NCI-H187 (cell line): ENCODE measurements at regions not wholly inside any gene's neighbourhood (a gene's known extent, or its start where the extent isn't known, plus 50 kb on each side); places are given as distances from the start of the nearest gene placed in this dataset.
"Not testable (repeated sequence)": the region's sequence is repeated elsewhere in the genome, so short reads cannot be mapped to it uniquely, and the experiment has no call there.

ENCODE experiments used
- DNase-seq, 2 experiments: peaks; one replicate each; lab custom pipeline; 2025; lab: John Stamatoyannopoulos, UW

GRCh38 chr5:134471858-134472449, 53.5 kb upstream of the JADE2 start:
- DNase-seq: not testable (repeated sequence)

- no peak for DNase-seq
These were observed 56.5 kb upstream of the JADE2 start for GRCh38 chr5:134468921-134469400.

GRCh38 chr5:134467231-134467630, 55.5 kb upstream of the CDKN2AIPNL start:
- no peak for DNase-seq

- peak; percentile 30 to 76 for DNase-seq
These were observed 54.8 kb upstream of the CDKN2AIPNL start for GRCh38 chr5:134466241-134467069.

- DNase-seq: peak; percentile 27 to 48
These were observed 54.1 kb upstream of the CDKN2AIPNL start for GRCh38 chr5:134465816-134466240.

GRCh38 chr5:134464988-134465815, 53.5 kb upstream of the CDKN2AIPNL start:
- DNase-seq: no peak

- DNase-seq: no peak
These were observed 52.5 kb upstream of the CDKN2AIPNL start for GRCh38 chr5:134463991-134464760.

GRCh38 chr5:134463176-134463720, 51.6 kb upstream of the CDKN2AIPNL start:
- DNase-seq: no peak

- no peak for DNase-seq
These were observed 51.1 kb upstream of the CDKN2AIPNL start for GRCh38 chr5:134462761-134463160.

- DNase-seq: no peak
These were observed 50.4 kb upstream of the CDKN2AIPNL start for GRCh38 chr5:134462047-134462575.
